Body of pancreas (tissue), 4 donors: ENCODE measurements at regions not wholly inside any gene's neighbourhood (a gene's known extent, or its start where the extent isn't known, plus 50 kb on each side); places are given as distances from the start of the nearest gene placed in this dataset.

ENCODE experiments used
- CTCF ChIP-seq, 7 experiments: fragments of 450-650 bp in 4 of 7; fragments of 200-600 bp in 3 of 7; sonication (generic) in 3 of 7; IDR thresholded peaks; one replicate each; pipeline ENCODE4 v1.5.1; 2016 to 2019; ENCODE audit warnings: antibody characterized with exemption in 7 of 7
- POLR2A ChIP-seq, 3 donors: fragments of 450-650 bp; IDR thresholded peaks; one replicate each; pipeline ENCODE4 v1.6.1; 2016; ENCODE audit warnings: antibody characterized with exemption in 3 of 3, mild to moderate bottlenecking in 2 of 3

GRCh38 chr10:120671491-120671890 is 179.7 kb upstream of the WDR11 start:
- no peak for TF ChIP-seq CTCF (IDR thresholded peaks at IDR 0.05)
- no peak for TF ChIP-seq POLR2A (IDR thresholded peaks at IDR 0.05)
